ENCODE measurements at regions not wholly inside any gene's neighbourhood (a gene's known extent, or its start where the extent isn't known, plus 50 kb on each side); places are given as distances from the start of the nearest gene placed in this dataset.

- H3K9ac ChIP-seq (ENCODE audit: low read length) = no peak overlapping the region
- intact Hi-C loops (cut with micrococcal nuclease) = no loop called here
- CTCF ChIA-PET = no interaction called here
- no peaks in the 10 kb centered on the region for H3K9me2 ChIP-seq (replicated peaks; ENCODE audit: low read length)
- ATAC-seq (no peak), DNase-seq (no peak)
- H3K4me2 ChIP-seq (ENCODE audit: low read length) = no peak overlapping the region
- peaks cover 7% of the 10 kb centered on the region; the same call in 1 of the 2 replicates for H3K27me3 ChIP-seq (ENCODE audit: low read length)
- no peak overlapping the region for H3K4me3 ChIP-seq (ENCODE audit: low read length)
- H3K4me1 ChIP-seq (ENCODE audit: insufficient read depth, low read length) = peaks cover 4% of the 10 kb centered on the region; the same call in 1 of the 2 replicates
- H3F3A ChIP-seq (ENCODE audit: low read length, unreplicated experiment) = no peaks in the 10 kb centered on the region
- H3K9me3 ChIP-seq (ENCODE audit: low read length) = no peaks in the 10 kb centered on the region
- no peak overlapping the region for H2AFZ ChIP-seq (ENCODE audit: low read length)
- H3K27ac ChIP-seq (ENCODE audit: low read length) = no peak overlapping the region
- POLR2A ChIA-PET (ENCODE audit: unreplicated experiment) = no interaction called here
- no peaks in the 10 kb centered on the region for H3K79me2 ChIP-seq (ENCODE audit: low read length)
- no TSS peak for BruUV-seq (replicated peaks)
- H4K20me1 ChIP-seq (ENCODE audit: low read length) = no peaks in the 10 kb centered on the region
- H3K36me3 ChIP-seq (ENCODE audit: low read depth, low read length) = no peaks in the 10 kb centered on the region
- TF ChIP-seq, protein P1, sequence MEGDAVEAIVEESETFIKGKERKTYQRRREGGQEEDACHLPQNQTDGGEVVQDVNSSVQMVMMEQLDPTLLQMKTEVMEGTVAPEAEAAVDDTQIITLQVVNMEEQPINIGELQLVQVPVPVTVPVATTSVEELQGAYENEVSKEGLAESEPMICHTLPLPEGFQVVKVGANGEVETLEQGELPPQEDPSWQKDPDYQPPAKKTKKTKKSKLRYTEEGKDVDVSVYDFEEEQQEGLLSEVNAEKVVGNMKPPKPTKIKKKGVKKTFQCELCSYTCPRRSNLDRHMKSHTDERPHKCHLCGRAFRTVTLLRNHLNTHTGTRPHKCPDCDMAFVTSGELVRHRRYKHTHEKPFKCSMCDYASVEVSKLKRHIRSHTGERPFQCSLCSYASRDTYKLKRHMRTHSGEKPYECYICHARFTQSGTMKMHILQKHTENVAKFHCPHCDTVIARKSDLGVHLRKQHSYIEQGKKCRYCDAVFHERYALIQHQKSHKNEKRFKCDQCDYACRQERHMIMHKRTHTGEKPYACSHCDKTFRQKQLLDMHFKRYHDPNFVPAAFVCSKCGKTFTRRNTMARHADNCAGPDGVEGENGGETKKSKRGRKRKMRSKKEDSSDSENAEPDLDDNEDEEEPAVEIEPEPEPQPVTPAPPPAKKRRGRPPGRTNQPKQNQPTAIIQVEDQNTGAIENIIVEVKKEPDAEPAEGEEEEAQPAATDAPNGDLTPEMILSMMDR (conservative IDR thresholded peaks at IDR 0.05; ENCODE audit: low read depth, low read length) = no peak
- TF ChIP-seq EZH2 (IDR thresholded peaks at IDR 0.05; ENCODE audit: low read length, unreplicated experiment) = no peak
- TF ChIP-seq EZH2phosphoT487 (IDR thresholded peaks at IDR 0.05; ENCODE audit: borderline replicate concordance, low read length) = no peak
Measured at GRCh38 chr9:71322311-71322710, 200.9 kb upstream of the TRPM3 start.

- intact Hi-C loops (cut with micrococcal nuclease) = no loop called here
- H3K4me1 ChIP-seq (ENCODE audit: insufficient read depth, low read length) = no peaks in the 10 kb centered on the region
- BruUV-seq (replicated peaks) = no TSS peak
- H2AFZ ChIP-seq (ENCODE audit: low read length) = no peak overlapping the region
- no peaks in the 10 kb centered on the region for H3K36me3 ChIP-seq (ENCODE audit: low read depth, low read length)
- H4K20me1 ChIP-seq (ENCODE audit: low read length) = no peaks in the 10 kb centered on the region
- H3K4me3 ChIP-seq (ENCODE audit: low read length) = no peak overlapping the region
- H3K9me2 ChIP-seq (replicated peaks; ENCODE audit: low read length) = no peaks in the 10 kb centered on the region
- peaks cover 11% of the 10 kb centered on the region; the same call in 1 of the 2 replicates for H3K27me3 ChIP-seq (ENCODE audit: low read length)
- ChIA-PET CTCF (no interaction called here), POLR2A (ENCODE audit: unreplicated experiment) (no interaction called here)
- H3F3A ChIP-seq (ENCODE audit: low read length, unreplicated experiment) = no peaks in the 10 kb centered on the region
- H3K79me2 ChIP-seq (ENCODE audit: low read length) = no peaks in the 10 kb centered on the region
- no peaks in the 10 kb centered on the region for H3K9me3 ChIP-seq (ENCODE audit: low read length)
- no peak for ATAC-seq
- DNase-seq = no peak
- TF ChIP-seq EZH2 (IDR thresholded peaks at IDR 0.05; ENCODE audit: low read length, unreplicated experiment) = no peak
- no peak for TF ChIP-seq EZH2phosphoT487 (IDR thresholded peaks at IDR 0.05; ENCODE audit: borderline replicate concordance, low read length)
- TF ChIP-seq, protein P1 (conservative IDR thresholded peaks at IDR 0.05; ENCODE audit: low read depth, low read length) = no peak
- H3K9ac ChIP-seq (ENCODE audit: low read length) = no peak overlapping the region
- H3K4me2 ChIP-seq (ENCODE audit: low read length) = no peak overlapping the region
- no peak overlapping the region for H3K27ac ChIP-seq (ENCODE audit: low read length)
Measured at GRCh38 chr9:71308454-71308853, 187.0 kb upstream of the TRPM3 start.

DNA sequence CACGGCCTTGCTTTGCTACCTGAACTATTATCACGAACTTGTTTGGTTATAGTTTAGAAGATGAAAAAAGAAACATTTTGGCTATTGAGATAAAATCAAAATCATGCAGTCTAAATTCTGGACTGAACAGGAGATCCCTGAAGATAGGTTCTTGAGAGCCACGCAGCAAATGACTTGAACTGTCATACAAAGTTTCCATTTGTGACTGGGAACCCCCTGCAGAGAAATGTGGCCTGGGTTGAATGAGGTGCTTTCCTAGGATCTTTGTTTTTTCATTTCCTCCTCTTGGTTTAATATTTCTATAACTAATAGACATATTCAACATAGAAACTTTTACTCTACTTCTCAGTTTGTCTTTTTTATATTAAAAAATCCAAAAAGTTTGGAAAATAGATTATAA is 184.7 kb upstream of the TRPM3 start:
- ChIA-PET POLR2A (ENCODE audit: unreplicated experiment) (no interaction called here), CTCF (no interaction called here)
- TF ChIP-seq EZH2phosphoT487 (IDR thresholded peaks at IDR 0.05; ENCODE audit: borderline replicate concordance, low read length) (no peak), EZH2 (IDR thresholded peaks at IDR 0.05; ENCODE audit: low read length, unreplicated experiment) (no peak)
- TF ChIP-seq, protein P1 (conservative IDR thresholded peaks at IDR 0.05; ENCODE audit: low read depth, low read length) = no peak
- no peak overlapping the region for H3K9ac ChIP-seq (ENCODE audit: low read length)
- no peak overlapping the region for H3K27ac ChIP-seq (ENCODE audit: low read length)
- peaks cover 7% of the 10 kb centered on the region; the same call in 1 of the 2 replicates for H3K27me3 ChIP-seq (ENCODE audit: low read length)
- ATAC-seq = no peak
- H3K36me3 ChIP-seq (ENCODE audit: low read depth, low read length) = no peaks in the 10 kb centered on the region
- no peaks in the 10 kb centered on the region for H3K4me1 ChIP-seq (ENCODE audit: insufficient read depth, low read length)
- H3K9me3 ChIP-seq (ENCODE audit: low read length) = no peaks in the 10 kb centered on the region
- no peak for DNase-seq
- H3F3A ChIP-seq (ENCODE audit: low read length, unreplicated experiment) = no peaks in the 10 kb centered on the region
- no peak overlapping the region for H2AFZ ChIP-seq (ENCODE audit: low read length)
- no peaks in the 10 kb centered on the region for H3K79me2 ChIP-seq (ENCODE audit: low read length)
- H3K4me2 ChIP-seq (ENCODE audit: low read length) = no peak overlapping the region
- H3K9me2 ChIP-seq (replicated peaks; ENCODE audit: low read length) = no peaks in the 10 kb centered on the region
- intact Hi-C loops (cut with micrococcal nuclease) = no loop called here
- BruUV-seq (replicated peaks) = no TSS peak
- no peak overlapping the region for H3K4me3 ChIP-seq (ENCODE audit: low read length)
- H4K20me1 ChIP-seq (ENCODE audit: low read length) = no peaks in the 10 kb centered on the region

Data from PC-3 (cell line).